Trophoblast cell (in vitro differentiated cells and primary cell): ENCODE measurements at regions not wholly inside any gene's neighbourhood (a gene's known extent, or its start where the extent isn't known, plus 50 kb on each side); places are given as distances from the start of the nearest gene placed in this dataset.

ENCODE experiments used
- DNase-seq, 2 donors: peaks; one replicate each; pipeline ENCODE4 v3.0.0-alpha.2; 2016
- H2AFZ ChIP-seq: 2 replicates; pipeline ENCODE4 v1.6.1; 2013; ENCODE audit warnings: low read length, moderate library complexity, mild to moderate bottlenecking; ENCODE audit not compliant: insufficient read depth, poor library complexity
- H2AK5ac ChIP-seq: 2 replicates; pipeline ENCODE4 v1.6.1; 2013; ENCODE audit warnings: mild to moderate bottlenecking, low read length
- H2BK120ac ChIP-seq: 2 replicates; pipeline ENCODE4 v1.6.1; 2013; ENCODE audit warnings: low read length, mild to moderate bottlenecking, moderate library complexity; ENCODE audit not compliant: insufficient read depth, poor library complexity
- H2BK12ac ChIP-seq: 2 replicates; pipeline ENCODE4 v1.6.1; 2013; ENCODE audit warnings: mild to moderate bottlenecking, low read length, moderate library complexity
- H2BK5ac ChIP-seq: 2 replicates; pipeline ENCODE4 v1.6.1; 2013; ENCODE audit warnings: low read length, low read depth, moderate library complexity, mild to moderate bottlenecking; ENCODE audit not compliant: poor library complexity
- H3K14ac ChIP-seq: 2 replicates; pipeline ENCODE4 v1.6.1; 2013; ENCODE audit warnings: mild to moderate bottlenecking, low read length
- H3K18ac ChIP-seq: 2 replicates; pipeline ENCODE4 v1.6.1; 2013; ENCODE audit warnings: mild to moderate bottlenecking, low read length
- H3K23ac ChIP-seq: 2 replicates; pipeline ENCODE4 v1.6.1; 2013; ENCODE audit warnings: low read length
- H3K27ac ChIP-seq: 2 replicates; pipeline ENCODE4 v1.5.1; 2013; ENCODE audit warnings: low read depth, mild to moderate bottlenecking, inconsistent platforms, low read length, moderate library complexity
- H3K27me3 ChIP-seq: 2 replicates; pipeline ENCODE4 v1.6.1; 2013; ENCODE audit warnings: inconsistent platforms, mild to moderate bottlenecking, low read length, moderate library complexity; ENCODE audit not compliant: insufficient read depth
- H3K36me3 ChIP-seq, 2 experiments: 1 replicate in 1 of 2; 2 replicates in 1 of 2; pipeline ENCODE4 v1.6.1; 2013; ENCODE audit warnings: low read length in 2 of 2, mild to moderate bottlenecking in 2 of 2, moderate library complexity in 1 of 2; ENCODE audit not compliant: insufficient read depth in 2 of 2, control insufficient read depth in 1 of 2
- H3K4ac ChIP-seq: 2 replicates; pipeline ENCODE4 v1.6.1; 2013; ENCODE audit warnings: low read depth, mild to moderate bottlenecking, low read length, moderate library complexity
- H3K4me1 ChIP-seq, 2 experiments: 1 replicate in 1 of 2; 2 replicates in 1 of 2; pipeline ENCODE4 v1.6.1; 2013; ENCODE audit warnings: low read length in 2 of 2, mild to moderate bottlenecking in 2 of 2, moderate library complexity in 1 of 2; ENCODE audit not compliant: insufficient read depth in 2 of 2, control insufficient read depth in 1 of 2
- H3K4me2 ChIP-seq: 2 replicates; pipeline ENCODE4 v1.6.1; 2013; ENCODE audit warnings: inconsistent platforms, mild to moderate bottlenecking, low read length, moderate library complexity
- H3K4me3 ChIP-seq: 2 replicates; pipeline ENCODE4 v1.5.1; 2013; ENCODE audit warnings: mild to moderate bottlenecking, low read depth, low read length, inconsistent platforms
- H3K79me1 ChIP-seq: one replicate; pipeline ENCODE4 v1.6.1; 2013; ENCODE audit warnings: low read length
- H3K79me2 ChIP-seq: 2 replicates; pipeline ENCODE4 v1.6.1; 2013; ENCODE audit warnings: low read length, mild to moderate bottlenecking; ENCODE audit not compliant: control insufficient read depth, insufficient read depth, poor library complexity
- H3K9ac ChIP-seq: 2 replicates; pipeline ENCODE4 v1.6.1; 2013; ENCODE audit warnings: mild to moderate bottlenecking, low read length
- H3K9me3 ChIP-seq: 2 replicates; pipeline ENCODE4 v1.6.1; 2013; ENCODE audit warnings: low read depth, mild to moderate bottlenecking, control low read depth, inconsistent platforms, low read length; ENCODE audit not compliant: insufficient read depth
- H4K12ac ChIP-seq: 2 replicates; pipeline ENCODE4 v1.6.1; 2013; ENCODE audit warnings: low read depth, mild to moderate bottlenecking, low read length, moderate library complexity
- H4K8ac ChIP-seq: 2 replicates; pipeline ENCODE4 v1.6.1; 2013; ENCODE audit warnings: low read depth, mild to moderate bottlenecking, low read length, moderate library complexity
- H4K91ac ChIP-seq: one replicate; pipeline ENCODE4 v1.6.1; 2013; ENCODE audit warnings: low read depth, mild to moderate bottlenecking, low read length, moderate library complexity
- WGBS: extraction: QIAGEN DNeasy Blood & Tissue Kit; methylation state at CpG from one replicate; pipeline ENCODE4 v1.1.7; 2013; ENCODE audit warnings: missing lambda C conversion rate; ENCODE audit not compliant: insufficient read length, insufficient coverage; ENCODE audit errors: extremely low coverage; 5-methylcytosine and 5-hydroxymethylcytosine counted together

GRCh38 chr18:78621141-78621755 lies 358.4 kb upstream of the SALL3 start:
- Histone ChIP-seq H2BK120ac (no peak overlapping the region), H3K36me3 (no peaks in the 10 kb centered on the region), H4K91ac (no peak overlapping the region), H3K4me3 (no peak overlapping the region), H3K18ac (no peak overlapping the region), H3K79me1 (no peaks in the 10 kb centered on the region), H3K9ac (no peak overlapping the region), H3K27ac (no peak overlapping the region), H2BK12ac (no peak overlapping the region), H3K9me3 (peaks cover 8% of the 10 kb centered on the region), H3K79me2 (no peaks in the 10 kb centered on the region), H3K14ac (no peak overlapping the region), H3K23ac (no peak overlapping the region), H4K8ac (no peak overlapping the region), H3K27me3 (no peaks in the 10 kb centered on the region), H2BK5ac (no peak overlapping the region), H4K12ac (no peak overlapping the region), H2AK5ac (no peak overlapping the region), H3K4me2 (no peak overlapping the region), H3K4me1 (no peaks in the 10 kb centered on the region), H2AFZ (no peak overlapping the region), H3K4ac (no peak overlapping the region)
- DNase-seq: no peak
- no CpG with 5 or more reads among the region's 9 CpGs for WGBS

GRCh38 chr18:78622251-78622906 lies 357.2 kb upstream of the SALL3 start:
- Histone ChIP-seq H3K79me1 (no peaks in the 10 kb centered on the region), H3K36me3 (no peaks in the 10 kb centered on the region), H3K23ac (no peak overlapping the region), H2BK12ac (no peak overlapping the region), H3K4ac (no peak overlapping the region), H3K27ac (no peak overlapping the region), H2AFZ (no peak overlapping the region), H4K91ac (no peak overlapping the region), H3K9ac (no peak overlapping the region), H3K79me2 (no peaks in the 10 kb centered on the region), H3K4me3 (no peak overlapping the region), H4K12ac (no peak overlapping the region), H3K4me1 (no peaks in the 10 kb centered on the region), H3K14ac (no peak overlapping the region), H3K4me2 (no peak overlapping the region), H2BK120ac (no peak overlapping the region), H2AK5ac (no peak overlapping the region), H3K18ac (no peak overlapping the region), H2BK5ac (no peak overlapping the region), H4K8ac (no peak overlapping the region), H3K27me3 (no peaks in the 10 kb centered on the region), H3K9me3 (peaks cover 8% of the 10 kb centered on the region)
- no CpG with 5 or more reads among the region's 11 CpGs for WGBS
- no peak for DNase-seq

- no peak for DNase-seq
- Histone ChIP-seq H4K8ac (no peak overlapping the region), H3K4ac (no peak overlapping the region), H3K27ac (no peak overlapping the region), H3K36me3 (no peaks in the 10 kb centered on the region), H3K79me2 (no peaks in the 10 kb centered on the region), H3K9ac (no peak overlapping the region), H4K12ac (no peak overlapping the region), H2AFZ (no peak overlapping the region), H2BK5ac (no peak overlapping the region), H2BK12ac (no peak overlapping the region), H3K4me3 (no peak overlapping the region), H2BK120ac (no peak overlapping the region), H3K79me1 (no peaks in the 10 kb centered on the region), H3K23ac (no peak overlapping the region), H3K18ac (no peak overlapping the region), H3K14ac (no peak overlapping the region), H2AK5ac (no peak overlapping the region), H3K4me2 (no peak overlapping the region), H3K27me3 (no peaks in the 10 kb centered on the region), H3K9me3 (peaks cover 8% of the 10 kb centered on the region), H3K4me1 (no peaks in the 10 kb centered on the region), H4K91ac (no peak overlapping the region)
- no CpG with 5 or more reads among the region's 16 CpGs for WGBS
These were observed 356.6 kb upstream of the SALL3 start for GRCh38 chr18:78622907-78623541.

- no peak for DNase-seq
- WGBS: no CpG with 5 or more reads among the region's 16 CpGs
- no peak overlapping the region for H3K27ac ChIP-seq
- no peak overlapping the region for H3K4me3 ChIP-seq
- no peaks in the 10 kb centered on the region for H3K79me2 ChIP-seq
- no peak overlapping the region for H2BK120ac ChIP-seq
- no peak overlapping the region for H2BK12ac ChIP-seq
- H4K91ac ChIP-seq: no peak overlapping the region
- H3K36me3 ChIP-seq: no peaks in the 10 kb centered on the region
- no peak overlapping the region for H2AK5ac ChIP-seq
- no peak overlapping the region for H3K14ac ChIP-seq
- peaks cover 8% of the 10 kb centered on the region for H3K9me3 ChIP-seq
- no peak overlapping the region for H3K9ac ChIP-seq
- H3K79me1 ChIP-seq: no peaks in the 10 kb centered on the region
- H3K23ac ChIP-seq: no peak overlapping the region
- no peak overlapping the region for H3K4ac ChIP-seq
- H3K4me1 ChIP-seq: no peaks in the 10 kb centered on the region
- H3K4me2 ChIP-seq: no peak overlapping the region
- no peak overlapping the region for H3K18ac ChIP-seq
- H2AFZ ChIP-seq: no peak overlapping the region
- no peak overlapping the region for H4K8ac ChIP-seq
- no peak overlapping the region for H2BK5ac ChIP-seq
- no peak overlapping the region for H4K12ac ChIP-seq
- no peaks in the 10 kb centered on the region for H3K27me3 ChIP-seq
These were observed 354.9 kb upstream of the SALL3 start for GRCh38 chr18:78624646-78625279.
